Activated B cell treated with CpG ODN at 0.5 μM for 24 hours (primary cell): ENCODE measurements at regions not wholly inside any gene's neighbourhood (a gene's known extent, or its start where the extent isn't known, plus 50 kb on each side); places are given as distances from the start of the nearest gene placed in this dataset.

ENCODE experiments used
- ATAC-seq: fragments of 200-7000 bp; cut with Tn5 transposase; one replicate; pipeline ENCODE4 v1.10.0; 2021; ENCODE audit warnings: low read depth, mild to moderate bottlenecking, moderate library complexity
- CTCF ChIA-PET: fragments of 350-600 bp; sonication (Branson Sonifier 250); formaldehyde crosslinking; loops from one replicate; lab custom pipeline; 2021; ENCODE audit warnings: antibody characterized with exemption; lab: Charles Lee
- POLR2A ChIA-PET: fragments of 350-600 bp; sonication (Branson Sonifier 250); formaldehyde crosslinking; loops from one replicate; lab custom pipeline; 2021; ENCODE audit warnings: antibody characterized with exemption; lab: Charles Lee
- DNase-seq: peaks from one replicate; pipeline ENCODE4 v3.0.0; 2022
- H3K27ac Mint-ChIP-seq: one replicate; pipeline ENCODE4 v1.8.0; 2020; ENCODE audit warnings: mixed read lengths
- H3K27me3 Mint-ChIP-seq: one replicate; pipeline ENCODE4 v1.8.0; 2021; ENCODE audit warnings: mixed read lengths
- H3K36me3 Mint-ChIP-seq: one replicate; pipeline ENCODE4 v1.8.0; 2021; ENCODE audit warnings: low read depth, mixed read lengths
- H3K4me1 Mint-ChIP-seq: one replicate; pipeline ENCODE4 v1.8.0; 2021; ENCODE audit warnings: mixed read lengths
- H3K4me3 Mint-ChIP-seq: one replicate; pipeline ENCODE4 v1.8.0; 2020; ENCODE audit warnings: mild to moderate bottlenecking, mixed read lengths
- H3K9me3 Mint-ChIP-seq: one replicate; pipeline ENCODE4 v1.8.0; 2020; ENCODE audit warnings: mixed read lengths
- CTCF ChIP-seq: fragments of 200-600 bp; IDR thresholded peaks from one replicate; pipeline ENCODE4 v1.8.0; 2022; ENCODE audit warnings: antibody characterized with exemption, mild to moderate bottlenecking
- intact Hi-C: fragments of 100-400 bp; cut with micrococcal nuclease; formaldehyde crosslinking; loops from one replicate; pipeline ENCODE4 v1.15.1; 2024

GRCh38 chr7:145902123-145902522 is 214.5 kb upstream of the CNTNAP2 start:
- H3K9me3 Mint-ChIP-seq = peaks cover 12% of the 10 kb centered on the region
- POLR2A ChIA-PET = no interaction called here
- ATAC-seq (no peak), DNase-seq (no peak)
- intact Hi-C loops = no loop called here
- H3K4me3 Mint-ChIP-seq = no peak overlapping the region
- CTCF ChIA-PET = no interaction called here
- TF ChIP-seq CTCF = no peak
- no peak overlapping the region for H3K27ac Mint-ChIP-seq
- no peaks in the 10 kb centered on the region for H3K36me3 Mint-ChIP-seq
- H3K4me1 Mint-ChIP-seq = no peaks in the 10 kb centered on the region
- H3K27me3 Mint-ChIP-seq = no peaks in the 10 kb centered on the region

DNA sequence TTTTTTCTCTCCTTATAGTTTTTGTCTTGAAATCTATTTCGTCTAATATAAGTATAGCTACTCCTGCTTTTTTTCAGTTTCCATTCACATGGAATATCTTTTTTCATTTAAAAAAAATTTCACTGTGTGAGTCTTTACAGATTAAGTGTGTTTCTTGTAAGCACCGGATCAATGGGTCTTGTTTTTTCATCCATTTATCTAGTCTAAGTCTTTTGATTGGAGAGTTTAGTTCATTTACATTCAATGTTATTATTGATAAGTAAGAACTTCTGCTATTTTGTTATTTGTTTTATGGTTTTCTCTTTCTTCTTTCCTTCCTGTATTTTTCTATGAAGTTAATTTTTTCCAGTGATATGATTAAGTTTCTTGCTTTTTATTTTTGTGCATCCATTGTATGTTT is 216.7 kb upstream of the CNTNAP2 start:
- H3K4me3 Mint-ChIP-seq = no peak overlapping the region
- DNase-seq (no peak), ATAC-seq (no peak)
- ChIA-PET CTCF (no interaction called here), POLR2A (no interaction called here)
- intact Hi-C loops = no loop called here
- H3K36me3 Mint-ChIP-seq = no peaks in the 10 kb centered on the region
- no peaks in the 10 kb centered on the region for H3K27me3 Mint-ChIP-seq
- no peaks in the 10 kb centered on the region for H3K4me1 Mint-ChIP-seq
- TF ChIP-seq CTCF = no peak
- no peak overlapping the region for H3K27ac Mint-ChIP-seq
- H3K9me3 Mint-ChIP-seq = peaks cover 16% of the 10 kb centered on the region

DNA sequence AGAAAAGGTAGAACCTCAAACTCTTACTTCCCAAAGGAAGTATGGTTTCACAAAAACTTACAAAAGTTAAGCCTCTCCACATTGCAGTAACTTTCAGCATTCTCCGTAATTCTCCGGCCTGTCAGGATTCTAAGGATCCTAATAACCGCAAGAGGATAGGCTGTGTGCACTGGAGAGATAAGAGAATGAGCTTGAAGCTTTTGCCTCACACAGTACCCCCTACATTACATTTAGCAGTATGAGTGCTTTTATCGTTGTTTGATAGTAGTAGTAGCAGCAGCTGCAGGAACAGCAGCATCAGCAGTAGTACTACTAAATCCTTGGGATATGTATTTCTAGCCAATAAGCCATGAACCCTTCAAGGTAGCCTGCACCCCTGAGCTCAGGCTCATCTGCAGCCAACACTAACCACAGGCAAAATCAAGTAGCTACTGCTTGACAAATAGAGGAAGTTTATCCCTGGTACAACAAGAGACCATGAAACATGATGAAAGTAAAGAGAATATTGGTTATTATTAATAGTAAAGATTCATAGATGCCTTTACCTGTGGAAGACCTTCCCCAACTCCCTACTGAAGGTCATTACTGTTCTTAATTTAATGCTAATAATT is 222.6 kb upstream of the CNTNAP2 start:
- Mint-ChIP-seq H3K9me3 (peaks cover 9% of the 10 kb centered on the region), H3K36me3 (no peaks in the 10 kb centered on the region), H3K27me3 (no peaks in the 10 kb centered on the region), H3K4me1 (peaks cover 2% of the 10 kb centered on the region), H3K4me3 (no peak overlapping the region), H3K27ac (no peak overlapping the region)
- no peak for DNase-seq
- ChIA-PET POLR2A (no interaction called here), CTCF (no interaction called here)
- intact Hi-C loops = no loop called here
- no peak for TF ChIP-seq CTCF
- no peak for ATAC-seq

- Mint-ChIP-seq H3K9me3 (no peaks in the 10 kb centered on the region), H3K27ac (no peak overlapping the region)
Measured at GRCh38 chr7:145884716-145885514, 231.7 kb upstream of the CNTNAP2 start.

More at GRCh38 chr7:145884716-145885514, 231.7 kb upstream of the CNTNAP2 start:
- ChIA-PET POLR2A (no interaction called here), CTCF (interaction anchor here (1.5 kb wide), 1 partner anchor 205 kb away, joined by 7 read pairs; no protein-coding TSS in a partner anchor)
- DNase-seq = no peak
- TF ChIP-seq CTCF = no peak
- Mint-ChIP-seq H3K4me3 (no peak overlapping the region), H3K27me3 (no peaks in the 10 kb centered on the region), H3K36me3 (no peaks in the 10 kb centered on the region), H3K4me1 (peaks cover 5% of the 10 kb centered on the region)
- peak; percentile 62 for ATAC-seq
- intact Hi-C loops = loop anchor here (1.0 to 2.0 kb wide), 2 partner anchors 26 to 205 kb away; no protein-coding TSS in a partner anchor
